Heart right ventricle (tissue), 16 donors: ENCODE measurements at regions not wholly inside any gene's neighbourhood (a gene's known extent, or its start where the extent isn't known, plus 50 kb on each side); places are given as distances from the start of the nearest gene placed in this dataset.

Source experiments
- ATAC-seq, 8 donors: fragments of 200-7000 bp; cut with Tn5 transposase; one replicate each; pipeline ENCODE4 v1.9.1; 2020; ENCODE audit warnings: mild to moderate bottlenecking in 8 of 8, moderate library complexity in 8 of 8, moderate number of reproducible peaks in 1 of 8
- DNase-seq, 2 donors: peaks; one replicate each; pipeline ENCODE4 v3.0.0-alpha.2; 2020
- H3K27ac ChIP-seq, 10 donors: fragments of 200-600 bp; sonication (generic) in 2 of 10; one replicate each; pipeline versions ENCODE4 v1.5.0 to v1.8.0; 2020 to 2022; ENCODE audit warnings: mild to moderate bottlenecking in 3 of 10
- H3K27me3 ChIP-seq, 7 donors: fragments of 200-600 bp; one replicate each; pipeline ENCODE4 v1.8.0; 2021 to 2022; ENCODE audit warnings: mild to moderate bottlenecking in 2 of 7
- H3K36me3 ChIP-seq, 9 donors: fragments of 200-600 bp; sonication (generic) in 1 of 9; one replicate each; pipeline versions ENCODE4 v1.5.0 to v1.8.0; 2020 to 2022; ENCODE audit warnings: mild to moderate bottlenecking in 2 of 9
- H3K4me1 ChIP-seq, 9 donors: fragments of 200-600 bp; sonication (generic) in 1 of 9; one replicate each; pipeline versions ENCODE4 v1.5.0 to v1.8.0; 2020 to 2022; ENCODE audit warnings: mild to moderate bottlenecking in 4 of 9
- H3K4me3 ChIP-seq, 10 donors: fragments of 200-600 bp; sonication (generic) in 2 of 10; one replicate each; pipeline versions ENCODE4 v1.5.0 to v1.8.0; 2020 to 2022; ENCODE audit warnings: mild to moderate bottlenecking in 7 of 10, moderate library complexity in 2 of 10
- H3K9me3 ChIP-seq, 11 donors: fragments of 200-600 bp in 10 of 11; sonication (generic) in 2 of 11; one replicate each; pipeline versions ENCODE4 v1.5.0 to v1.8.0; 2013 to 2022; ENCODE audit warnings: mild to moderate bottlenecking in 2 of 11, control low read depth in 1 of 11, moderate library complexity in 1 of 11
- CTCF ChIP-seq, 9 donors: fragments of 200-600 bp; sonication (generic) in 2 of 9; IDR thresholded peaks; one replicate each; pipeline versions ENCODE4 v1.5.0 to v1.8.0; 2021 to 2022; ENCODE audit warnings: antibody characterized with exemption in 9 of 9, mild to moderate bottlenecking in 5 of 9, moderate library complexity in 1 of 9
- WGBS, 2 donors: extraction: QIAGEN DNeasy Blood & Tissue Kit; methylation state at CpG; one replicate each; pipeline ENCODE4 v1.1.7; 2013; ENCODE audit warnings: inconsistent platforms in 1 of 2; 5-methylcytosine and 5-hydroxymethylcytosine counted together
- intact Hi-C, 10 donors: fragments of 100-400 bp; cut with DNase I; formaldehyde crosslinking; loops; one replicate each; pipeline versions ENCODE4 v1.11.1 to v1.14.2; 2022
- donor health status: Arrhythmogenic right ventricular cardiomyopathy.
- donor health status: ischemic (EF 13 %, LVEDD 7.1; RV severe dilation, severe dysfunction).
- donor health status: healthy with polysubstance abuse.
- donor health status: DM: no; HTN: yes; CAD: no.
- donor health status: DM: no; HTN: no; CAD: no.
- donor health status: ischemic (EF 25% LVEDD 6.9; RV normal size, moderate dysfunction).
- donor health status: ischemic (EF 25% LVEDD 5.7; RV mildly dilated, moderate dysfunction).
- donor health status: healthy.
- donor health status: DM: yes; HTN: yes; CAD: no.
- donor health status: Ischemic cardiomyopathy.
- donor health status: ischemic (EF 35%, LVEDD 5.7; RV mildly dilated, moderate dysfunction).
- donor health status: nonischemic (EF 11% LVEDD 7.7; RV severe dilation, severe dysfunction).
- donor health status: DM: yes; HTN: yes; CAD: no.
- donor health status: PGD.
- donor health status: ischemic (EF 29% LVEDD 5.4; RV normal size, mild dysfunction).
- donor health status: nonischemic (EF 23%, LVEDD 6.1; RV moderate dilation, normal function).

GRCh38 chr1:226475142-226475511, 67.2 kb upstream of the PARP1 start:
- H3K9me3 ChIP-seq = no peaks in the 10 kb centered on the region
- WGBS, 2 donors = 48 to 61% methylated on average over 6 of the region's 6 CpGs
- ATAC-seq (no peak), DNase-seq (no peak)
- no peak for TF ChIP-seq CTCF (IDR thresholded peaks at IDR 0.05)
- H3K36me3 ChIP-seq = no peaks in the 10 kb centered on the region
- H3K27me3 ChIP-seq = peaks cover 0 to 4% (median 0%) of the 10 kb centered on the region in 7 donors
- H3K4me3 ChIP-seq = no peak overlapping the region
- H3K27ac ChIP-seq = no peak overlapping the region
- H3K4me1 ChIP-seq = peaks cover 0 to 11% (median 0%) of the 10 kb centered on the region in 9 donors
- intact Hi-C loops = no loop called here

GRCh38 chr1:226476066-226476465, 68.2 kb upstream of the PARP1 start:
- no peak for ATAC-seq

GRCh38 chr1:226476648-226477319, 68.9 kb upstream of the PARP1 start:
- no peak for ATAC-seq
- no peak for DNase-seq
- no peak overlapping the region for H3K4me3 ChIP-seq
- 84 to 88% methylated on average over 11 of the region's 11 CpGs for WGBS, 2 donors
- no peaks in the 10 kb centered on the region for H3K9me3 ChIP-seq
- H3K27me3 ChIP-seq = peaks cover 0 to 19% (median 5%) of the 10 kb centered on the region in 7 donors
- peaks cover 0 to 11% (median 0%) of the 10 kb centered on the region in 9 donors for H3K4me1 ChIP-seq
- TF ChIP-seq CTCF (IDR thresholded peaks at IDR 0.05) = no peak
- intact Hi-C loops = no loop called here
- H3K27ac ChIP-seq = no peak overlapping the region
- H3K36me3 ChIP-seq = no peaks in the 10 kb centered on the region

More at GRCh38 chr1:226476066-226476465, 68.2 kb upstream of the PARP1 start:
- H3K36me3 ChIP-seq = no peaks in the 10 kb centered on the region
- peaks cover 0 to 11% (median 0%) of the 10 kb centered on the region in 9 donors for H3K4me1 ChIP-seq
- no peak overlapping the region for H3K27ac ChIP-seq
- intact Hi-C loops = no loop called here
- H3K4me3 ChIP-seq = no peak overlapping the region
- peaks cover 0 to 12% (median 0%) of the 10 kb centered on the region in 7 donors for H3K27me3 ChIP-seq
- H3K9me3 ChIP-seq = no peaks in the 10 kb centered on the region
- no peak for DNase-seq
- WGBS, 2 donors = 89% methylated on average over 5 of the region's 5 CpGs
- TF ChIP-seq CTCF (IDR thresholded peaks at IDR 0.05) = no peak

GRCh38 chr1:226479474-226479873, 69.1 kb upstream of the STUM start:
- intact Hi-C loops = no loop called here
- DNase-seq = no peak
- no peak for TF ChIP-seq CTCF (IDR thresholded peaks at IDR 0.05)
- Histone ChIP-seq H3K36me3 (no peaks in the 10 kb centered on the region), H3K27me3 (peaks cover 0 to 40% (median 22%) of the 10 kb centered on the region in 7 donors), H3K4me3 (no peak overlapping the region), H3K9me3 (no peaks in the 10 kb centered on the region), H3K27ac (no peak overlapping the region), H3K4me1 (peaks cover 0 to 6% (median 0%) of the 10 kb centered on the region in 9 donors)
- WGBS, 2 donors = 76 to 79% methylated on average over 3 of the region's 3 CpGs
- no peak for ATAC-seq
